Caco-2 (cell line): ENCODE measurements at regions not wholly inside any gene's neighbourhood (a gene's known extent, or its start where the extent isn't known, plus 50 kb on each side); places are given as distances from the start of the nearest gene placed in this dataset.

Experiments used
- BruUV-seq: library from RNA; stranded (reverse); fragments of 400-500 nt; replicated peaks from 2 replicates; lab custom pipeline; 2021; lab: Mats Ljungman, UMichigan
- CTCF ChIA-PET: fragments of 300-600 bp; sonication (Branson Sonifier 250); formaldehyde crosslinking; loops from one replicate; lab custom pipeline; 2022; ENCODE audit warnings: antibody characterized with exemption; lab: Charles Lee
- POLR2A ChIA-PET: fragments of 300-600 bp; sonication (Branson Sonifier 250); formaldehyde crosslinking; loops from one replicate; lab custom pipeline; 2022; ENCODE audit warnings: antibody characterized with exemption; lab: Charles Lee
- DNase-seq, 2 experiments: peaks; one replicate each; pipeline versions ENCODE4 v3.0.0 to v3.0.0-alpha.2; 2020 to 2022
- H3K27me3 ChIP-seq: replicated peaks from 2 replicates; pipeline ENCODE4 v1.6.0; 2011; ENCODE audit warnings: low read length; ENCODE audit not compliant: control insufficient read depth, insufficient read depth
- H3K36me3 ChIP-seq: 2 replicates; pipeline ENCODE4 v1.5.1; 2011; ENCODE audit warnings: low read length; ENCODE audit not compliant: control insufficient read depth, insufficient read depth
- H3K4me1 ChIP-seq: fragments of 250-450 bp; sonication (Bioruptor Pico); 2 replicates; pipeline ENCODE4 v1.5.1; 2020; ENCODE audit warnings: mild to moderate bottlenecking
- H3K4me3 ChIP-seq: 2 replicates; pipeline ENCODE4 v1.5.1; 2011; ENCODE audit warnings: low read depth, mild to moderate bottlenecking, control low read depth, low read length
- H3K9me3 ChIP-seq: fragments of 250-450 bp; sonication (Bioruptor Pico); 2 replicates; pipeline ENCODE4 v1.5.1; 2020; ENCODE audit warnings: mild to moderate bottlenecking, moderate library complexity
- H3K27ac Mint-ChIP-seq: one replicate; pipeline ENCODE4 v1.8.0; 2022; ENCODE audit warnings: mixed read lengths; ENCODE audit not compliant: unreplicated experiment
- H3K27me3 Mint-ChIP-seq: one replicate; pipeline ENCODE4 v1.8.0; 2022; ENCODE audit warnings: mixed read lengths; ENCODE audit not compliant: insufficient read depth, unreplicated experiment
- H3K36me3 Mint-ChIP-seq: one replicate; pipeline ENCODE4 v1.8.0; 2022; ENCODE audit warnings: mild to moderate bottlenecking, mixed read lengths; ENCODE audit not compliant: insufficient read depth, unreplicated experiment
- H3K4me1 Mint-ChIP-seq: one replicate; pipeline ENCODE4 v1.8.0; 2022; ENCODE audit warnings: low read depth, mixed read lengths; ENCODE audit not compliant: unreplicated experiment
- H3K4me3 Mint-ChIP-seq: one replicate; pipeline ENCODE4 v1.8.0; 2022; ENCODE audit warnings: mild to moderate bottlenecking, moderate library complexity, mixed read lengths; ENCODE audit not compliant: unreplicated experiment
- H3K9me3 Mint-ChIP-seq: one replicate; pipeline ENCODE4 v1.8.0; 2022; ENCODE audit warnings: mixed read lengths; ENCODE audit not compliant: unreplicated experiment
- intact Hi-C: fragments of 100-400 bp; cut with micrococcal nuclease; formaldehyde crosslinking; loops from one replicate; pipeline ENCODE4 v1.10.0; 2022; ENCODE audit not compliant: unreplicated experiment
- TF ChIP-seq, protein P1 (sequence below), 2 experiments: fragments of 200-600 bp in 1 of 2; IDR thresholded peaks; 1 replicate in 1 of 2; 2 replicates in 1 of 2; pipeline versions ENCODE4 v1.5.1 to v1.8.0; 2011 to 2022; ENCODE audit warnings: antibody characterized with exemption in 1 of 2, control low read depth in 1 of 2, inconsistent platforms in 1 of 2, low read depth in 1 of 2, low read length in 1 of 2, mild to moderate bottlenecking in 1 of 2, moderate library complexity in 1 of 2; ENCODE audit not compliant: insufficient read depth in 1 of 2, severe bottlenecking in 1 of 2, unreplicated experiment in 1 of 2

DNA sequence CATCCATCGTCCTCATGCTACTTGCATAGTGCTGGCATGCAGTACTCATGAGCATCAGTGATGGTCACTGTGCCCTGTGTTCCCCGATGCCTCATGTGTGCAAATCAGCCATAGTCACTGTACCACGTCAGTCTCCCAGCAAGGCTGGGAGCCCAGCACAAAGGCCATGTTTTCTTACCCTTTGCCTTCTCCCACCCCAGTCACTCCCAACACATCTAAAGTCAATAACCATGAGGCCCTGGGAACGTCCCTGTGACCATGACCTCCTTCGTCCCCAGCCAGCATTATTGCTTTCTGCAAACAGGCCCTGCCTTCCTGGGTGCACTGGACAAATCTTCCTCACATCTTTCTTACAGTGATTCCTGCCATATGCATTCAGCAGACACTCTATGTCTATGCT lies 406.1 kb downstream of the ICE1 start:
- TF ChIP-seq, protein P1, sequence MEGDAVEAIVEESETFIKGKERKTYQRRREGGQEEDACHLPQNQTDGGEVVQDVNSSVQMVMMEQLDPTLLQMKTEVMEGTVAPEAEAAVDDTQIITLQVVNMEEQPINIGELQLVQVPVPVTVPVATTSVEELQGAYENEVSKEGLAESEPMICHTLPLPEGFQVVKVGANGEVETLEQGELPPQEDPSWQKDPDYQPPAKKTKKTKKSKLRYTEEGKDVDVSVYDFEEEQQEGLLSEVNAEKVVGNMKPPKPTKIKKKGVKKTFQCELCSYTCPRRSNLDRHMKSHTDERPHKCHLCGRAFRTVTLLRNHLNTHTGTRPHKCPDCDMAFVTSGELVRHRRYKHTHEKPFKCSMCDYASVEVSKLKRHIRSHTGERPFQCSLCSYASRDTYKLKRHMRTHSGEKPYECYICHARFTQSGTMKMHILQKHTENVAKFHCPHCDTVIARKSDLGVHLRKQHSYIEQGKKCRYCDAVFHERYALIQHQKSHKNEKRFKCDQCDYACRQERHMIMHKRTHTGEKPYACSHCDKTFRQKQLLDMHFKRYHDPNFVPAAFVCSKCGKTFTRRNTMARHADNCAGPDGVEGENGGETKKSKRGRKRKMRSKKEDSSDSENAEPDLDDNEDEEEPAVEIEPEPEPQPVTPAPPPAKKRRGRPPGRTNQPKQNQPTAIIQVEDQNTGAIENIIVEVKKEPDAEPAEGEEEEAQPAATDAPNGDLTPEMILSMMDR (IDR thresholded peaks at IDR 0.05; ENCODE audit: insufficient read depth in 1 of 2, low read depth in 1 of 2, low read length in 1 of 2, severe bottlenecking in 1 of 2, unreplicated experiment in 1 of 2), result no peak
- no peaks in the 10 kb centered on the region for H3K4me1 Mint-ChIP-seq
- no peaks in the 10 kb centered on the region for H3K9me3 Mint-ChIP-seq
- Histone ChIP-seq H3K9me3 (no peaks in the 10 kb centered on the region), H3K36me3 (no peaks in the 10 kb centered on the region), H3K4me3 (no peak overlapping the region), H3K4me1 (no peaks in the 10 kb centered on the region), H3K27me3 (no peaks in the 10 kb centered on the region)
- ChIA-PET CTCF (no interaction called here), POLR2A (no interaction called here)
- no peaks in the 10 kb centered on the region for H3K36me3 Mint-ChIP-seq
- H3K27ac Mint-ChIP-seq, result no peak overlapping the region
- peaks cover 6% of the 10 kb centered on the region for H3K27me3 Mint-ChIP-seq
- no peak overlapping the region for H3K4me3 Mint-ChIP-seq
- DNase-seq, result no peak
- intact Hi-C loops, result no loop called here
- no TSS peak for BruUV-seq

DNA sequence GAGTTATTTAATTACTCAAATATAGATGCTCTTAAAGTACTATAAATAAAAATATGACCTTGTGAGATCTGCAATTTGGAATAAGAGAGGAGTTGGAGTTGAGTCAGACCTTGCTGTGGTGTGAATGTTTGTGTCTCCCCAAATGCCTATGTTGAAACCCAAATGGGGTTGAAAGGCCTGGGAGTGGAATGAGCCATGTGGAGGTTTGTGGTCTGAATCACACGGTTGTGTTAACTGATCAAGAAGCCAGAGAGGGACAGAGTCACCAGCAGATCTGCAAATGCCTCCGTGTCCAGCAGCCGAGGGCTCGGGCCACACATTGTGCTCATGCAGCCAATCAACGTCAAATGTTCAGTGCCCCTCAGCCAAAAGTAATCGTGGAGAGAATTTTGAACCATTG lies 404.4 kb downstream of the ICE1 start:
- H3K36me3 ChIP-seq, result no peaks in the 10 kb centered on the region
- H3K4me3 Mint-ChIP-seq, result no peak overlapping the region
- H3K27me3 Mint-ChIP-seq, result peaks cover 6% of the 10 kb centered on the region
- H3K27me3 ChIP-seq, result no peaks in the 10 kb centered on the region
- H3K9me3 ChIP-seq, result no peaks in the 10 kb centered on the region
- TF ChIP-seq, protein P1 (IDR thresholded peaks at IDR 0.05; ENCODE audit: insufficient read depth in 1 of 2, low read depth in 1 of 2, low read length in 1 of 2, severe bottlenecking in 1 of 2, unreplicated experiment in 1 of 2), result no peak
- no peaks in the 10 kb centered on the region for H3K36me3 Mint-ChIP-seq
- H3K4me1 Mint-ChIP-seq, result no peaks in the 10 kb centered on the region
- no peaks in the 10 kb centered on the region for H3K4me1 ChIP-seq
- no peak for DNase-seq
- no peak overlapping the region for H3K4me3 ChIP-seq
- BruUV-seq, result no TSS peak
- intact Hi-C loops, result no loop called here
- no peaks in the 10 kb centered on the region for H3K9me3 Mint-ChIP-seq
- no peak overlapping the region for H3K27ac Mint-ChIP-seq
- ChIA-PET POLR2A (no interaction called here), CTCF (no interaction called here)

DNA sequence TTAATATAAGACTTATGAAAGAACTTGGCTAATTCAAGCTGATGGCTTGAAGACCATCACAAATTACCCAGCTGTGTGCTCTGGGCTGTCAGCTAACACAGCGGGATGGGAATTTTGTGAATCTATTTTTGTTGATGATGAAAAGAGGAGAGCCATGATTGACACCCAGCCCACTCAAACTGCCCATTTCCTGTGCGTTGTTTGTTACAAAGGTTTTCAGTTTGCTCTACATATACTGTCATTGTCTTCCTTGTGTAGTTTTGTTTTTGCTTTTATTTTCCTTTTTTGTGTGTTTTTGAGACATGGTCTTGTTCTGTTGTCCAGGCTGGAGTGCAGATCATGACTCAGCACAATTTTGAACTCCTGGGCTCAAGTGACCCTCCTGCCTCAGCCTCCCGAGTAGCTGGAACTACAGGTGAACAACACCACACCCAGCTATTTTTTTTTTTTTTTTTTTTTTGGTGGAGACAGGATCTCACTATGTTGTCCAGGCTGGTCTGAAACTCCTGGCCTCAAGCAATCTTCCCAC lies 400.3 kb downstream of the ICE1 start:
- no peaks in the 10 kb centered on the region for H3K36me3 Mint-ChIP-seq
- no peaks in the 10 kb centered on the region for H3K9me3 Mint-ChIP-seq
- no peaks in the 10 kb centered on the region for H3K4me1 Mint-ChIP-seq
- H3K36me3 ChIP-seq, result no peaks in the 10 kb centered on the region
- no TSS peak for BruUV-seq
- intact Hi-C loops, result no loop called here
- no peaks in the 10 kb centered on the region for H3K4me1 ChIP-seq
- no peak for DNase-seq
- ChIA-PET CTCF (no interaction called here), POLR2A (no interaction called here)
- no peaks in the 10 kb centered on the region for H3K27me3 ChIP-seq
- H3K4me3 Mint-ChIP-seq, result no peak overlapping the region
- no peaks in the 10 kb centered on the region for H3K9me3 ChIP-seq
- H3K4me3 ChIP-seq, result no peak overlapping the region
- no peaks in the 10 kb centered on the region for H3K27me3 Mint-ChIP-seq
- no peak overlapping the region for H3K27ac Mint-ChIP-seq
- TF ChIP-seq, protein P1 (IDR thresholded peaks at IDR 0.05; ENCODE audit: insufficient read depth in 1 of 2, low read depth in 1 of 2, low read length in 1 of 2, severe bottlenecking in 1 of 2, unreplicated experiment in 1 of 2), result no peak
